ENCODE measurements at regions not wholly inside any gene's neighbourhood (a gene's known extent, or its start where the extent isn't known, plus 50 kb on each side); places are given as distances from the start of the nearest gene placed in this dataset.
A peak's percentile ranks its signal among the peaks of the same experiment; 100 is the strongest.

GRCh38 chr7:51367614-51367968 lies 51.0 kb upstream of the COBL start:
- Histone ChIP-seq H3K36me3 (no peaks in the 10 kb centered on the region), H3K27ac (no peak overlapping the region), H3K9me3 (no peaks in the 10 kb centered on the region), H3K4me1 (no peaks in the 10 kb centered on the region), H3K4me3 (no peak overlapping the region), H3K27me3 (peaks cover 0 to 4% of the 10 kb centered on the region in 2 donors)
- no peak for DNase-seq
- intact Hi-C loops (cut with DNase I; ENCODE audit: low total_unique reads): no loop called here
- no peak for TF ChIP-seq CTCF (IDR thresholded peaks at IDR 0.05)

GRCh38 chr7:51366930-51367613 lies 50.5 kb upstream of the COBL start:
- intact Hi-C loops (cut with DNase I; ENCODE audit: low total_unique reads): no loop called here
- TF ChIP-seq CTCF (IDR thresholded peaks at IDR 0.05): peak; percentile 38 to 44
- DNase-seq: no peak
- Histone ChIP-seq H3K27ac (no peak overlapping the region), H3K4me1 (no peaks in the 10 kb centered on the region), H3K36me3 (no peaks in the 10 kb centered on the region), H3K27me3 (peaks cover 0 to 4% of the 10 kb centered on the region in 2 donors), H3K9me3 (no peaks in the 10 kb centered on the region), H3K4me3 (no peak overlapping the region)

Measured in tibial artery (tissue), 4 donors.